HG02798 (cell line): ENCODE measurements at regions not wholly inside any gene's neighbourhood (a gene's known extent, or its start where the extent isn't known, plus 50 kb on each side); places are given as distances from the start of the nearest gene placed in this dataset.

Experiments used
- ATAC-seq: cut with Tn5 transposase; IDR thresholded peaks from one replicate; pipeline ENCODE4 v1.9.1; 2021; ENCODE audit warnings: mild to moderate bottlenecking; ENCODE audit not compliant: unreplicated experiment, poor library complexity

DNA sequence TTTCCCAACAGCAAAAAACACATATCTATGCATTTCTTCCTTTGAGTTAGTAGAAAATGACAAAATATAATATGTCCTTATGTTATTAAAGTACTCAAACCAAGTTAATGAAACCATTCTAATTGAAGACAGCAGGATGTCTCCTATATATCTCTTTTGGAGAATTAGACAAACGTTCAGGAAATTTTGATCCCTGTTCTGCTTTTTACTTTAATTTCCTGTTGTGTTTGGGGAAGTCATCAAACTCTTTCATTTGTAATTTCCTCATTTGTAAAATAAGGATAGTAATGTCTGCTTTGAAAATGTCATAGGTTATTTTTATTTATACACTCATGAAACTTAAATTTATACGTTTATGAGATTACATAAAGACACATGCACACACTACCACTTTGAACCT lies 281.8 kb upstream of the ANO5 start:
- ATAC-seq = no peak

DNA sequence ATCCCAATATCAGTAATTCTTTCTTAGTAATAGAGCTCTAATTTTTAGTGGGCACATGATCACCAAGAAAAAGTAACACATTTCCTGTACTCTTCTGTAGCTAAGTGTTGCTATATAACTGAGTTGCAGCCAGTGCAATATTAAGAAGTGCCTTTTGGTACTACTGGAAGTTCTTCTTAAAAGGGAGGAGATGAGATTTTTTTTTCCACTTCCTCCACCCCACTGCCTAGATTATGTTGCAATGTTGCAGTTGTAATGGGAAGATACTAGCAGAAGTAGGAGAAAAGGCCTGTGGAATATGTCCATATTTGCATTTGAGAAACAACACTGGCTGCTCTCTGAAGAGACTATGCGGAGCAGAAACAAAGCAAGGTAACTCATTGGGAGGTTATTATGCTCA lies 280.6 kb upstream of the ANO5 start:
- no peak for ATAC-seq

GRCh38 chr11:21921151-21921550 lies 271.7 kb upstream of the ANO5 start:
- no peak for ATAC-seq

DNA sequence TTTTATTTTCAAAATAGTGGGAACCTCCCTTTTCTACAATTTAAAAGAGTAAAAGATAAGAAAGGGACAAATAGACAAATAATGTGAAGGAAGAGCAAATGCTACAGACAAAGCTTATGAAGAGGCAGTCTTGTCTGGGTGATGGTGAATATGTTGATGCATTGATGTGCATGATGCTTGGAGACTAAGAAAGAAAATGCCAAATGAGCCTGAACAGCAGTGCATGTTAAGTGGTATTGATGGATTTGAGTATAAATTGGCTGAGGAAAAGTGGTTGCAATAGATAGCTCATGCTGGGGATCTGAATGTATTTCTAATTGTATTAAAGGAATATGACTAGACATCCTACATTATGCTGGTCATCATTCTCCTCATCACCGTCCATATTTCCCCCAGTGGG lies 268.6 kb upstream of the ANO5 start:
- ATAC-seq = no peak

- ATAC-seq = no peak
Observed at GRCh38 chr11:21927628-21928027, 265.3 kb upstream of the ANO5 start.

- ATAC-seq = no peak
Observed at GRCh38 chr11:21928847-21929246, 264.0 kb upstream of the ANO5 start.

GRCh38 chr11:21930408-21930807 lies 262.5 kb upstream of the ANO5 start:
- no peak for ATAC-seq

GRCh38 chr11:21931436-21932101 lies 261.3 kb upstream of the ANO5 start:
- ATAC-seq = no peak

DNA sequence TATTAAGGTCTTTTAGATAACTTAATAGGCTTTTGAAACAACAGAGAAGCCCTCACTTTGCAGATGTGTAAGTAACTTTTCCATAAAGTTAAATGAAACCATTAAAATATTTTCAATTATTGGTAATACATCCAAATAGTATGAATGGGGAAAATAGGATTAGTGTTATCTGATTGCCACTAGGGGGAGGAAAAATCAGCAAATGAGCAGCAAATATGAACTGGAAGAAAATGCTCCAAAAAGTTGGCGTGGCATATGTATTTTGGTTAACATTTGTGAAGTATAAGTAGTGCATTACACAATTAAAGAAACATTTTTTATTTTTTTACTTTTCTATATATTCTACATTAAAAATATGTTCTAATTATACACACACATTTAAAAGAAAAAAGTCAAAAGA lies 259.8 kb upstream of the ANO5 start:
- no peak for ATAC-seq

DNA sequence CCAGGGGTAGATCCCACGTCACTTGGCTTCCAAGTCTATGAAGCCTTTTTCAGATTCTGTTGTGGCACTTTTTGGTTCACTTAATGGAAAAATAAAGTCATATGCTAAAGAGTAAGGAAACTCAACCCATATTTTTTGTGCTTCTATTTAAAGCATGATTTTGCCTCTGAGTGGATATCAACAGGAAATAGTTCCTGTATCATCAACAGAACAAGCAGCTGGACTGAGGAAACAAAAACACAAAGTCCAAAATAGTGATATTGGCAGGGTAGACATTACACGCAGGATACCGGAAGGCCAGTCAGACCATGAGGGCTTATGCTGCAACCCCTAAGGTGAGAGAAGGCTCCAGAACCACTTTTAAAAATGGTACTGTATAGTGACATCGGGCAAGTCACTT lies 248.3 kb upstream of the ANO5 start:
- no peak for ATAC-seq

DNA sequence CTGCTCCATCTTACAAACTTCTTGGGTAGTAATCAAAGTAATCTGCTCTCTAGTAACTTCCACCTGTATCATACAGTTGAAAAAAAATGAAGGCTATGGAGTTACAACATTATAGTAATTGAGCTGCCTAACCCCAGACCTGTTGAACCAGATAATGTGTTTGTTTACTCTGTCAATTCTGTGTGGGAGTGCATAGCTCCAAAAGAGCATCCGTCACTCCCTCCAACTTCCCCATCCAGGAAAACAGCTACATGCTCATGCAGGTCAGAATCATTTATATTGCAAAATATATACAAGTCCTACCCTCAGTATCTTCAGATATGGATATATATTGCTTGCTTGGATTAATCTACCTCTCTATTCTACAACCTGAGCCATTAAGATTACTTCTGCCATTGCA lies 244.0 kb upstream of the ANO5 start:
- no peak for ATAC-seq

- no peak for ATAC-seq
Observed at GRCh38 chr11:21949763-21950413, 243.0 kb upstream of the ANO5 start.

DNA sequence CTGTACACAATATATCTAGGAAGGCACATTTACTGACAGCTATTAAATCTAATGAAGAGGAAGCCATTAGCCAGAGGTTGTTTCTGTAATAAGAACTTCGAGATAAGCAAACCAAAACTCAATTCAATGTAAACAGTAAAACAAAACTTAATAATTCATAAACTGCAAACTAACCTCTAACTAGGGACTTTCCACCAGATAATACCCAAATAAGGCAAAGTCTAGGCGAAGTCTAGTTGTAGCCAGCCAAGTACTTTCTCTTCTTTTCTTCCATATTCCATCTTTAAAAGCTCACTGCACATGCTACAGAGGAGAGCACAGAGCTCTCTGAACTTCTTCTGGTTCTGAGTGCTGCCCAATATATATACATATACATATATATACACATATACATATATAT lies 229.9 kb upstream of the ANO5 start:
- ATAC-seq = peak; percentile 65

GRCh38 chr11:21965221-21965620 lies 227.7 kb upstream of the ANO5 start:
- ATAC-seq = no peak

DNA sequence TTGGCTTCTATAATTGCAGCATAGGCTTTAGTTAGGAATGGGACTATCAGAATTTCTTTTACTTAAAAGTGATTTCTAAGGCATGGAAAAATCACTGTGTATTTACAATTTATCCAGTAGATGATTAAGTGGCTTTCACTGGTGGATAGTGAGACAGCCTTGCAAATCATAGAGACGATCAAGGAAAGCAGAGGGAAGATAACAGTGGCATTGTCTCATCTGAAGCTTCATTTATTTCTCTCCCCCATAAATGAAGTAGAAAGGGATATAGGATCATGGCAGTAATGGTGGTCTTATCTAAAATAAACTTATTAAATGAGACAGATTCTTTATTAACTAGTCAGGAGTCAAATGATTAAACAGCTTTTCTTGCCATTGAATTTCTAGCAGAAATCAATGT lies 224.2 kb upstream of the ANO5 start:
- no peak for ATAC-seq

DNA sequence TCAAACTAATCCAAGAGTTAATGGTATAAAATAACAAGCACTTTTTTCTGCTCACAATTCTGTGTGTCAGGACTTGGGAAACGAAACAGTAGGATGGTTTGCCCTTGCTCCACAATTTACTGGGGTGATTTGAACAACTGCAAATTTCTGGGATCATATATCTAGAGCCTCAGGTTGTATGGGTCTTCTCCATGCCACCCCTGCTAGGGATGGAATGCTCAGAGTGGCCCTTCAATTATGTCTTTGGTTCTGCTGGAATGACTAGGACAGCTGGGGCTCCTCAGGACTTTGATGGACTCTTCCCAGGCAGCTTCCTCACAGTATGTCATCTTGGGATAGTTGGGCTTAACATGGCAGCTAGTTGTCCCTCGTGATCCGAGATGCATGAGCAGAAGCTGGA lies 223.0 kb upstream of the ANO5 start:
- no peak for ATAC-seq

DNA sequence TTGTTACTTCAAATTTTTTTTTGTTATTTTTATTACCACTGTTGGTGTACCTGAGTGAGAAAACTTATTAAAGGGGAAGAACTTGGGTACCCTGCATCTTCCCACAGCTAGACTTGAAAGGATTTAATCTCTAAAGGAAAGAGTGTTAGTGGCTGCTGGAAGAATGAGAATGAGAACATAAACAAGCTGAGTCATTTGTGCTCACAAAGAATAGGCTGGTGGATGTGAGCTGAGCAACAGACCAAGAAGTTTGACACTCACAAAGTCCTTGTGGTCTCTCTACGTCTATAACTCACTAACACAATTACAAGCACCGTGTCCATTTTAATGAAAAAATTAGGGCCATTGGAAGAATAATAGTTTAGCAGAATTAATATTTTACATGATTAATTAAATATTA lies 217.6 kb upstream of the ANO5 start:
- ATAC-seq = no peak

- no peak for ATAC-seq
Observed at GRCh38 chr11:21976210-21976609, 216.7 kb upstream of the ANO5 start.

DNA sequence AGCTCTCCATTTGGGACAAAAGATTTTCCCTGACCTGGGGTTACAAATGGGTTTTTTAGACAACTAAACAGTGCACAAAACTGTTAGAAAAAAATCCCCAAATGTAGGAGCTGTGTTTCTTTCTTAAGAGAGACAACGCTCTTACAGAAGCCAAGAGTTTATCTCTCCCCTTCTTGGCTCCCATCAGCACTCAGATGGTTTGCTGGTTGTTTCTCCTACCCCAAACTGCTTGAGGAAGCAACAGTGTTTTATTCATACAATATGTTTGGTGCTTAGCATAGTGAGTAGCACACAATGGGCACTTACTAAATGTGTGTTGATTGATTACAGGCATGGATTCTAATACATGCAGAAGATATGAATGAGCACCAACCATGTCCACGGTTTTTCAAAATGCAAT lies 209.5 kb upstream of the ANO5 start:
- ATAC-seq = no peak

GRCh38 chr11:21986361-21986760 lies 206.5 kb upstream of the ANO5 start:
- no peak for ATAC-seq

- no peak for ATAC-seq
Observed at GRCh38 chr11:21987261-21987660, 205.6 kb upstream of the ANO5 start.

GRCh38 chr11:21988477-21988876 lies 204.4 kb upstream of the ANO5 start:
- ATAC-seq = no peak
